ENCODE measurements at regions not wholly inside any gene's neighbourhood (a gene's known extent, or its start where the extent isn't known, plus 50 kb on each side); places are given as distances from the start of the nearest gene placed in this dataset.

- no peaks in the 10 kb centered on the region; the same call in 1 of the 2 replicates for H3K9me3 ChIP-seq (ENCODE audit: control insufficient read depth, insufficient read depth, low read length)
- POLR2A ChIA-PET, result no interaction called here
- H3K27ac ChIP-seq (ENCODE audit: low read depth, low read length), result no peak overlapping the region
- no peak for DNase-seq (ENCODE audit: low read depth, low spot score)
- TF ChIP-seq CTCF (IDR thresholded peaks at IDR 0.05; ENCODE audit: low read depth, low read length), result no peak
- CTCF ChIA-PET, result no interaction called here
- H3K27me3 ChIP-seq (ENCODE audit: control insufficient read depth, insufficient read depth, low read length), result no peaks in the 10 kb centered on the region
- no peak overlapping the region for H3K4me3 ChIP-seq (ENCODE audit: low read depth, low read length)
Measured at GRCh38 chr1:234896477-234897389, 231.9 kb downstream of the TOMM20 start.

GRCh38 chr1:234893725-234894630 is 234.7 kb downstream of the TOMM20 start:
- no peak for TF ChIP-seq CTCF (IDR thresholded peaks at IDR 0.05; ENCODE audit: low read depth, low read length)
- POLR2A ChIA-PET, result no interaction called here
- Histone ChIP-seq H3K27me3 (ENCODE audit: control insufficient read depth, insufficient read depth, low read length) (no peaks in the 10 kb centered on the region), H3K4me3 (ENCODE audit: low read depth, low read length) (no peak overlapping the region), H3K9me3 (ENCODE audit: control insufficient read depth, insufficient read depth, low read length) (no peaks in the 10 kb centered on the region), H3K27ac (ENCODE audit: low read depth, low read length) (no peak overlapping the region)
- CTCF ChIA-PET, result no interaction called here
- DNase-seq (ENCODE audit: low read depth, low spot score), result no peak

GRCh38 chr1:234893359-234893724 is 235.3 kb downstream of the TOMM20 start:
- CTCF ChIA-PET, result no interaction called here
- Histone ChIP-seq H3K27me3 (ENCODE audit: control insufficient read depth, insufficient read depth, low read length) (no peaks in the 10 kb centered on the region), H3K9me3 (ENCODE audit: control insufficient read depth, insufficient read depth, low read length) (no peaks in the 10 kb centered on the region), H3K4me3 (ENCODE audit: low read depth, low read length) (no peak overlapping the region), H3K27ac (ENCODE audit: low read depth, low read length) (no peak overlapping the region)
- no peak for DNase-seq (ENCODE audit: low read depth, low spot score)
- TF ChIP-seq CTCF (IDR thresholded peaks at IDR 0.05; ENCODE audit: low read depth, low read length), result no peak
- POLR2A ChIA-PET, result no interaction called here

GRCh38 chr1:234892642-234893041 is 236.0 kb downstream of the TOMM20 start:
- no peak for DNase-seq (ENCODE audit: low read depth, low spot score)
- no peak for TF ChIP-seq CTCF (IDR thresholded peaks at IDR 0.05; ENCODE audit: low read depth, low read length)
- CTCF ChIA-PET, result no interaction called here
- Histone ChIP-seq H3K27me3 (ENCODE audit: control insufficient read depth, insufficient read depth, low read length) (no peaks in the 10 kb centered on the region), H3K9me3 (ENCODE audit: control insufficient read depth, insufficient read depth, low read length) (no peaks in the 10 kb centered on the region), H3K27ac (ENCODE audit: low read depth, low read length) (no peak overlapping the region), H3K4me3 (ENCODE audit: low read depth, low read length) (no peak overlapping the region)
- POLR2A ChIA-PET, result no interaction called here

- no peak overlapping the region for H3K4me3 ChIP-seq (ENCODE audit: low read depth, low read length)
- no peaks in the 10 kb centered on the region for H3K9me3 ChIP-seq (ENCODE audit: control insufficient read depth, insufficient read depth, low read length)
- ChIA-PET CTCF (interaction anchor here (0.8 kb wide), 1 partner anchor 392 kb away, joined by 3 read pairs; no protein-coding TSS in a partner anchor), POLR2A (no interaction called here)
- no peak for TF ChIP-seq CTCF (IDR thresholded peaks at IDR 0.05; ENCODE audit: low read depth, low read length)
- H3K27me3 ChIP-seq (ENCODE audit: control insufficient read depth, insufficient read depth, low read length), result no peaks in the 10 kb centered on the region
- no peak for DNase-seq (ENCODE audit: low read depth, low spot score)
- no peak overlapping the region for H3K27ac ChIP-seq (ENCODE audit: low read depth, low read length)
Measured at GRCh38 chr1:234891427-234891826, 237.2 kb downstream of the TOMM20 start.

Measured in AG04450 (cell line).